Endothelial cell of umbilical vein (primary cell): ENCODE measurements at regions not wholly inside any gene's neighbourhood (a gene's known extent, or its start where the extent isn't known, plus 50 kb on each side); places are given as distances from the start of the nearest gene placed in this dataset.

Experiments used
- BruUV-seq: library from RNA; stranded (reverse); fragments of 400-500 nt; replicated peaks from 2 replicates; lab custom pipeline; 2021; lab: Mats Ljungman, UMichigan
- CTCF ChIA-PET: fragments of 300-600, 350-600 bp; sonication (Branson Sonifier 250); formaldehyde crosslinking; loops from one replicate; lab custom pipeline; 2021; ENCODE audit warnings: antibody characterized with exemption, inconsistent platforms; lab: Charles Lee
- POLR2A ChIA-PET: fragments of 300-600, 350-600 bp; sonication (Branson Sonifier 250); formaldehyde crosslinking; loops from one replicate; lab custom pipeline; 2021; ENCODE audit warnings: antibody characterized with exemption, inconsistent platforms; lab: Charles Lee
- DNase-seq: peaks from one replicate; pipeline ENCODE4 v3.0.0-alpha.2; 2011; ENCODE audit warnings: low read depth, low spot score
- FAIRE-seq: peaks from 2 replicates; lab custom pipeline; 2011; peaks lifted over from hg19 to GRCh38; lab: Jason Lieb, UNC
- H2AFZ ChIP-seq: 2 replicates; pipeline ENCODE4 v1.6.0; 2012; ENCODE audit warnings: low read depth, low read length, control low read depth, inconsistent platforms
- H3K27ac ChIP-seq: 2 replicates; pipeline ENCODE4 v1.5.1; 2011; ENCODE audit warnings: low read depth, mild to moderate bottlenecking, control low read depth, low read length, moderate library complexity; ENCODE audit not compliant: insufficient read depth
- H3K27me3 ChIP-seq, 2 experiments: 2 replicates each; pipeline versions ENCODE4 v1.6.0 to v1.6.1; 2011; ENCODE audit warnings: low read length in 2 of 2, mixed read lengths in 1 of 2; ENCODE audit not compliant: control insufficient read depth in 2 of 2, insufficient read depth in 2 of 2
- H3K36me3 ChIP-seq, 2 experiments: 2 replicates in 1 of 2; 3 replicates in 1 of 2; pipeline ENCODE4 v1.5.1; 2011; ENCODE audit warnings: low read length in 2 of 2, mild to moderate bottlenecking in 1 of 2, moderate library complexity in 1 of 2; ENCODE audit not compliant: control insufficient read depth in 2 of 2, insufficient read depth in 2 of 2; ENCODE audit errors: extremely low read depth in 1 of 2
- H3K4me1 ChIP-seq: 3 replicates; pipeline ENCODE4 v1.5.1; 2011; ENCODE audit warnings: mild to moderate bottlenecking, low read length; ENCODE audit not compliant: control insufficient read depth, insufficient read depth; ENCODE audit errors: extremely low read depth
- H3K4me2 ChIP-seq: 2 replicates; pipeline ENCODE4 v1.6.1; 2011; ENCODE audit warnings: low read length, control low read depth, mixed read lengths; ENCODE audit not compliant: insufficient read depth
- H3K4me3 ChIP-seq, 3 experiments: fragments of 200-600 bp in 1 of 3; sonication (generic), shearing (Covaris generic) in 1 of 3; replicated peaks in 1 of 3; 2 replicates each; pipeline ENCODE4 v1.5.1; 2011 to 2016; ENCODE audit warnings: control low read depth in 3 of 3, low read length in 3 of 3, mild to moderate bottlenecking in 2 of 3, inconsistent platforms in 1 of 3, low read depth in 1 of 3, moderate library complexity in 1 of 3; ENCODE audit not compliant: insufficient read depth in 1 of 3
- H3K79me2 ChIP-seq: 2 replicates; pipeline ENCODE4 v1.6.0; 2012; ENCODE audit warnings: low read length, inconsistent platforms; ENCODE audit not compliant: control insufficient read depth, insufficient read depth
- H3K9ac ChIP-seq: replicated peaks from 2 replicates; pipeline ENCODE3; 2011; ENCODE audit warnings: low read length, control low read depth; ENCODE audit not compliant: insufficient read depth; ENCODE audit errors: extremely low read depth
- H3K9me1 ChIP-seq: replicated peaks from 3 replicates; pipeline ENCODE4 v1.6.0; 2011; ENCODE audit warnings: mild to moderate bottlenecking, low read length; ENCODE audit not compliant: control insufficient read depth, insufficient read depth; ENCODE audit errors: extremely low read depth
- H3K9me3 ChIP-seq: replicated peaks from 2 replicates; pipeline ENCODE4 v1.5.1; 2012; ENCODE audit warnings: low read length, inconsistent platforms; ENCODE audit not compliant: control insufficient read depth, insufficient read depth
- H4K20me1 ChIP-seq: replicated peaks from 2 replicates; pipeline ENCODE3; 2011; ENCODE audit warnings: mild to moderate bottlenecking, low read length; ENCODE audit not compliant: control insufficient read depth, insufficient read depth; ENCODE audit errors: extremely low read depth
- EZH2 ChIP-seq: IDR thresholded peaks from 2 replicates; pipeline ENCODE4 v1.6.1; 2012; ENCODE audit warnings: borderline replicate concordance, low read depth, mild to moderate bottlenecking, moderate library complexity, low read length, inconsistent platforms; ENCODE audit not compliant: severe bottlenecking
- FOS ChIP-seq: IDR thresholded peaks from 2 replicates; pipeline ENCODE4 v1.6.1; 2011; ENCODE audit warnings: mild to moderate bottlenecking, low read length, moderate library complexity, borderline replicate concordance; ENCODE audit not compliant: insufficient read depth
- MYC ChIP-seq: IDR thresholded peaks from one replicate; pipeline ENCODE4 v1.6.1; 2011; ENCODE audit warnings: mild to moderate bottlenecking, low read depth, low read length
- POLR2A ChIP-seq: IDR thresholded peaks from 2 replicates; pipeline ENCODE4 v1.6.1; 2012; ENCODE audit warnings: low read depth, mild to moderate bottlenecking, control low read depth, low read length
- POLR2AphosphoS5 ChIP-seq: IDR thresholded peaks from 2 replicates; pipeline ENCODE4 v1.6.1; 2012; ENCODE audit warnings: low read depth, mild to moderate bottlenecking, control low read depth, low read length, moderate library complexity; ENCODE audit not compliant: insufficient read depth
- dilution Hi-C: fragments of 300-500 bp; cut with MboI; formaldehyde crosslinking; loops from one replicate; pipeline ENCODE4 v1.15.0; 2019; ENCODE audit warnings: low sequenced_read_pairs; ENCODE audit not compliant: extremely low pct_ligation_motif_present
- intact Hi-C: fragments of 100-400 bp; cut with micrococcal nuclease; formaldehyde crosslinking; loops from one replicate; pipeline ENCODE4 v1.10.0; 2022
- TF ChIP-seq, protein P1 (sequence below), 2 donors: IDR thresholded peaks; 1 replicate in 1 of 2; 2 replicates in 1 of 2; pipeline ENCODE4 v1.5.1; 2011; ENCODE audit warnings: low read length in 2 of 2, mild to moderate bottlenecking in 2 of 2, moderate library complexity in 2 of 2, control low read depth in 1 of 2, inconsistent platforms in 1 of 2, low read depth in 1 of 2; ENCODE audit not compliant: insufficient read depth in 1 of 2; ENCODE audit errors: extremely low read depth in 1 of 2
- TF ChIP-seq, protein P2 (sequence below): IDR thresholded peaks from 2 replicates; pipeline ENCODE4 v1.6.1; 2011; ENCODE audit not compliant: insufficient read depth, insufficient read length

DNA sequence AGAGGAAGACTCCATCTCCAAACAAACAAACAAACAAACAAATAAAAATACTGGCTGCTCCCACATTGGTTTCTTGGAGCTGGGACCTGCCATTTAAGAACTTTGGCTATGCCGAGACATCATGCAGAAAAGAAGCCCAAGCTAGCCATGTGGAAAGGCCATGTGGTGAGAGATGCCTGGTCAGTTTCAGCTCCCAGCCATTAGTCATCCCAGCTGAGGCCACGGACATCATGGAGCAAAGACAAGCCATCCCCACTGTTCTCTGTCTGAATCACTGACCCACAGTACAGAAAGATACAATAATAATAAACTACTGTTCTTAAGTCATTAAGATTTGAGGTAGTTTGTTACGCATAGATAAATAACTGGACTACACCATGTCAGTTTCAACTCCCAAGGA lies 70.0 kb upstream of the PCBD1 start:
- H4K20me1 ChIP-seq: no peaks in the 10 kb centered on the region
- ChIA-PET POLR2A (interaction anchor here (1.0 kb wide), 1 partner anchor 39 kb away, joined by 3 read pairs; no protein-coding TSS in a partner anchor), CTCF (no interaction called here)
- no peaks in the 10 kb centered on the region for H3K79me2 ChIP-seq
- H3K4me2 ChIP-seq: no peak overlapping the region
- DNase-seq: no peak
- dilution Hi-C loops (no loop called here), intact Hi-C loops (no loop called here)
- TF ChIP-seq POLR2AphosphoS5 (no peak), POLR2A (no peak), EZH2 (no peak), MYC (no peak), FOS (no peak)
- TF ChIP-seq, protein P1, sequence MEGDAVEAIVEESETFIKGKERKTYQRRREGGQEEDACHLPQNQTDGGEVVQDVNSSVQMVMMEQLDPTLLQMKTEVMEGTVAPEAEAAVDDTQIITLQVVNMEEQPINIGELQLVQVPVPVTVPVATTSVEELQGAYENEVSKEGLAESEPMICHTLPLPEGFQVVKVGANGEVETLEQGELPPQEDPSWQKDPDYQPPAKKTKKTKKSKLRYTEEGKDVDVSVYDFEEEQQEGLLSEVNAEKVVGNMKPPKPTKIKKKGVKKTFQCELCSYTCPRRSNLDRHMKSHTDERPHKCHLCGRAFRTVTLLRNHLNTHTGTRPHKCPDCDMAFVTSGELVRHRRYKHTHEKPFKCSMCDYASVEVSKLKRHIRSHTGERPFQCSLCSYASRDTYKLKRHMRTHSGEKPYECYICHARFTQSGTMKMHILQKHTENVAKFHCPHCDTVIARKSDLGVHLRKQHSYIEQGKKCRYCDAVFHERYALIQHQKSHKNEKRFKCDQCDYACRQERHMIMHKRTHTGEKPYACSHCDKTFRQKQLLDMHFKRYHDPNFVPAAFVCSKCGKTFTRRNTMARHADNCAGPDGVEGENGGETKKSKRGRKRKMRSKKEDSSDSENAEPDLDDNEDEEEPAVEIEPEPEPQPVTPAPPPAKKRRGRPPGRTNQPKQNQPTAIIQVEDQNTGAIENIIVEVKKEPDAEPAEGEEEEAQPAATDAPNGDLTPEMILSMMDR (IDR thresholded peaks at IDR 0.05; ENCODE audit: extremely low read depth in 1 of 2, insufficient read depth in 1 of 2, low read depth in 1 of 2, low read length in 2 of 2): no peak
- TF ChIP-seq, protein P2, sequence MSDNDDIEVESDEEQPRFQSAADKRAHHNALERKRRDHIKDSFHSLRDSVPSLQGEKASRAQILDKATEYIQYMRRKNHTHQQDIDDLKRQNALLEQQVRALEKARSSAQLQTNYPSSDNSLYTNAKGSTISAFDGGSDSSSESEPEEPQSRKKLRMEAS: no peak
- FAIRE-seq: no peak
- no TSS peak for BruUV-seq
- no peak overlapping the region for H3K4me3 ChIP-seq
- peaks cover 2 to 3% of the 10 kb centered on the region in 2 experiments for H3K27me3 ChIP-seq
- H3K9me1 ChIP-seq: no peaks in the 10 kb centered on the region
- H3K4me1 ChIP-seq: no peaks in the 10 kb centered on the region
- H3K27ac ChIP-seq: no peak overlapping the region
- H3K9ac ChIP-seq: no peak overlapping the region
- no peaks in the 10 kb centered on the region for H3K36me3 ChIP-seq
- H3K9me3 ChIP-seq: no peaks in the 10 kb centered on the region
- H2AFZ ChIP-seq: no peak overlapping the region
